K562 (cell line): ENCODE measurements at regions not wholly inside any gene's neighbourhood (a gene's known extent, or its start where the extent isn't known, plus 50 kb on each side); places are given as distances from the start of the nearest gene placed in this dataset.
A peak's percentile ranks its signal among the peaks of the same experiment; 100 is the strongest.

Source experiments
- ARNT ChIP-seq, 2 experiments: fragments of 450-650 bp; IDR thresholded peaks; 2 replicates each; pipeline ENCODE4 v1.6.1; 2016; ENCODE audit warnings: mild to moderate bottlenecking in 1 of 2
- ATF6 ChIP-seq: sonication (generic); formaldehyde crosslinking; IDR thresholded peaks from 2 replicates; pipeline ENCODE4 v1.4.0; 2020; ENCODE audit warnings: mild to moderate bottlenecking, missing genetic modification reagents
- CTCF ChIP-seq, 3 experiments: IDR thresholded peaks in 2 of 3; conservative IDR thresholded peaks in 1 of 3; 2 replicates each; pipeline ENCODE4 v1.5.1; 2011 to 2012; ENCODE audit warnings: low read length in 3 of 3, mild to moderate bottlenecking in 3 of 3, control low read depth in 2 of 3, improper control_type of control experiment in 1 of 3, inconsistent platforms in 1 of 3, low read depth in 1 of 3, mixed read lengths in 1 of 3, moderate library complexity in 1 of 3; ENCODE audit not compliant: insufficient read depth in 2 of 3
- GATAD2B ChIP-seq: fragments of 450-650 bp; IDR thresholded peaks from 2 replicates; pipeline ENCODE4 v1.6.1; 2017; ENCODE audit warnings: mild to moderate bottlenecking, borderline replicate concordance
- MAFK ChIP-seq: IDR thresholded peaks from 2 replicates; pipeline ENCODE4 v1.6.1; 2011; ENCODE audit warnings: low read length, improper control_type of control experiment
- MBD1 ChIP-seq: fragments of 250-450 bp; sonication (Bioruptor Pico); IDR thresholded peaks from 2 replicates; pipeline ENCODE4 v1.8.0; 2022; ENCODE audit warnings: inconsistent platforms
- MCM2 ChIP-seq: fragments of 450-650 bp; IDR thresholded peaks from 2 replicates; pipeline ENCODE4 v1.6.1; 2017; ENCODE audit warnings: low read depth, mild to moderate bottlenecking
- RAD21 ChIP-seq, 2 experiments: fragments of 250-450 bp in 1 of 2; fragments of 450-650 bp in 1 of 2; sonication (Bioruptor Pico) in 1 of 2; formaldehyde crosslinking in 1 of 2; IDR thresholded peaks in 1 of 2; conservative IDR thresholded peaks in 1 of 2; 2 replicates each; pipeline versions ENCODE4 v1.4.0 to v1.8.0; 2020 to 2022; ENCODE audit warnings: mild to moderate bottlenecking in 2 of 2, moderate library complexity in 1 of 2
- SIRT6 ChIP-seq: IDR thresholded peaks from one replicate; pipeline ENCODE4 v1.6.1; 2012; ENCODE audit warnings: low read depth, mild to moderate bottlenecking, control low read depth, inconsistent platforms, low read length, moderate library complexity
- TARDBP ChIP-seq: fragments of 450-650 bp; IDR thresholded peaks from 2 replicates; pipeline ENCODE4 v1.6.1; 2016
- ZNF512 ChIP-seq: IDR thresholded peaks from 2 replicates; pipeline ENCODE4 v1.6.1; 2016; ENCODE audit warnings: missing genetic modification characterization, missing compliant biosample characterization

- TF ChIP-seq ARNT (IDR thresholded peaks at IDR 0.05) (no peak), GATAD2B (peak; percentile 36; the same call in 1 of the 2 replicates), ZNF512 (tag) (no peak), MAFK (no peak), TARDBP (no peak), MBD1 (CRISPR knock-in tag) (no peak), ATF6 (CRISPR knock-in tag) (no peak), CTCF (IDR thresholded peaks at IDR 0.05 in 2 of 3, conservative IDR thresholded peaks at IDR 0.05 in 1 of 3; ENCODE audit: insufficient read depth in 2 of 3, low read depth in 1 of 3, low read length in 3 of 3) (peak in 1 of 3 experiments; percentile 42; a peak in 2 of 6 replicates), SIRT6 (no peak), RAD21 (CRISPR knock-in tag; conservative IDR thresholded peaks at IDR 0.05 in 1 of 2, IDR thresholded peaks at IDR 0.05 in 1 of 2) (peak; percentile 16 to 52; a peak in 2 of 4 replicates), MCM2 (no peak)
- TF ChIP-seq, all 486 proteins: peak for 5
These were observed 261.4 kb downstream of the BTG1 start (continued) for GRCh38 chr12:91884230-91884629.
